Natural killer cell treated with Interleukin-12 subunit alpha and Interleukin-12 subunit beta and Interleukin-15 and Interleukin-18, amount 100 ng/mL, for 72 hours (primary cell): ENCODE measurements at regions not wholly inside any gene's neighbourhood (a gene's known extent, or its start where the extent isn't known, plus 50 kb on each side); places are given as distances from the start of the nearest gene placed in this dataset.

ENCODE experiments used
- ATAC-seq, 2 donors: fragments of 150-1000 bp; cut with Tn5 transposase in 1 of 2; sonication (Bioruptor Pico), chemical (Tn5 transposase) in 1 of 2; 2 replicates each; pipeline ENCODE4 v1.10.0; 2021
- DNase-seq: peaks from one replicate; pipeline ENCODE4 v3.0.0; 2022; ENCODE audit warnings: low spot score
- H3K27ac Mint-ChIP-seq, 2 donors: 1 replicate in 1 of 2; 2 replicates in 1 of 2; pipeline ENCODE4 v1.8.0; 2022; ENCODE audit warnings: mixed read lengths in 2 of 2, mild to moderate bottlenecking in 1 of 2, moderate library complexity in 1 of 2
- H3K27me3 Mint-ChIP-seq, 2 donors: 1 replicate in 1 of 2; 2 replicates in 1 of 2; pipeline ENCODE4 v1.8.0; 2022; ENCODE audit warnings: mixed read lengths in 2 of 2
- H3K36me3 Mint-ChIP-seq: one replicate; pipeline ENCODE4 v1.8.0; 2022; ENCODE audit warnings: mixed read lengths
- H3K4me1 Mint-ChIP-seq, 2 donors: 1 replicate in 1 of 2; 2 replicates in 1 of 2; pipeline ENCODE4 v1.8.0; 2022; ENCODE audit warnings: low read depth in 2 of 2, mixed read lengths in 2 of 2, mild to moderate bottlenecking in 1 of 2
- H3K4me3 Mint-ChIP-seq: one replicate; pipeline ENCODE4 v1.8.0; 2022; ENCODE audit warnings: mixed read lengths
- H3K9me3 Mint-ChIP-seq: 2 replicates; pipeline ENCODE4 v1.8.0; 2022; ENCODE audit warnings: mixed read lengths

GRCh38 chr3:70805061-70805889 lies 492.8 kb upstream of the MDFIC2 start:
- no peaks in the 10 kb centered on the region for H3K4me1 Mint-ChIP-seq
- H3K27ac Mint-ChIP-seq = no peak overlapping the region
- ATAC-seq (no peak), DNase-seq (no peak)
- no peaks in the 10 kb centered on the region for H3K36me3 Mint-ChIP-seq
- no peak overlapping the region for H3K4me3 Mint-ChIP-seq
- H3K9me3 Mint-ChIP-seq = no peaks in the 10 kb centered on the region
- peaks cover 17 to 31% of the 10 kb centered on the region in 2 donors for H3K27me3 Mint-ChIP-seq

GRCh38 chr3:70803891-70804290 lies 491.5 kb upstream of the MDFIC2 start:
- Mint-ChIP-seq H3K9me3 (no peaks in the 10 kb centered on the region), H3K27me3 (peaks cover 17 to 42% of the 10 kb centered on the region in 2 donors), H3K36me3 (no peaks in the 10 kb centered on the region), H3K27ac (no peak overlapping the region), H3K4me3 (no peak overlapping the region), H3K4me1 (no peaks in the 10 kb centered on the region)
- no peak for ATAC-seq
- no peak for DNase-seq

GRCh38 chr3:70803319-70803718 lies 490.9 kb upstream of the MDFIC2 start:
- H3K4me3 Mint-ChIP-seq = no peak overlapping the region
- H3K36me3 Mint-ChIP-seq = no peaks in the 10 kb centered on the region
- H3K27me3 Mint-ChIP-seq = peaks cover 17 to 42% of the 10 kb centered on the region in 2 donors
- H3K27ac Mint-ChIP-seq = no peak overlapping the region
- DNase-seq = no peak
- no peaks in the 10 kb centered on the region for H3K4me1 Mint-ChIP-seq
- no peaks in the 10 kb centered on the region for H3K9me3 Mint-ChIP-seq
- no peak for ATAC-seq

- Mint-ChIP-seq H3K27ac (no peak overlapping the region), H3K4me1 (no peaks in the 10 kb centered on the region), H3K4me3 (no peak overlapping the region), H3K9me3 (no peaks in the 10 kb centered on the region), H3K36me3 (no peaks in the 10 kb centered on the region), H3K27me3 (peaks cover 12 to 41% of the 10 kb centered on the region in 2 donors)
- DNase-seq (no peak), ATAC-seq (no peak)
Measured at GRCh38 chr3:70800951-70801350, 488.5 kb upstream of the MDFIC2 start.

- Mint-ChIP-seq H3K4me1 (no peaks in the 10 kb centered on the region), H3K9me3 (peaks cover 2% of the 10 kb centered on the region), H3K36me3 (peaks cover 6% of the 10 kb centered on the region), H3K27ac (no peak overlapping the region), H3K4me3 (no peak overlapping the region), H3K27me3 (peaks cover 12 to 33% of the 10 kb centered on the region in 2 donors)
- DNase-seq (no peak), ATAC-seq (no peak)
Measured at GRCh38 chr3:70789878-70790277, 477.4 kb upstream of the MDFIC2 start.

- no peaks in the 10 kb centered on the region for H3K36me3 Mint-ChIP-seq
- peaks cover 10% of the 10 kb centered on the region for H3K9me3 Mint-ChIP-seq
- DNase-seq (no peak), ATAC-seq (no peak)
- H3K27me3 Mint-ChIP-seq = peaks cover 2 to 15% of the 10 kb centered on the region in 2 donors
- no peak overlapping the region for H3K27ac Mint-ChIP-seq
- H3K4me3 Mint-ChIP-seq = no peak overlapping the region
- no peaks in the 10 kb centered on the region for H3K4me1 Mint-ChIP-seq
Measured at GRCh38 chr3:70780790-70781189, 468.4 kb upstream of the MDFIC2 start.

- DNase-seq (no peak), ATAC-seq (no peak)
- Mint-ChIP-seq H3K4me1 (no peaks in the 10 kb centered on the region), H3K27ac (no peak overlapping the region), H3K9me3 (peaks cover 7% of the 10 kb centered on the region), H3K4me3 (no peak overlapping the region), H3K36me3 (no peaks in the 10 kb centered on the region), H3K27me3 (peaks cover 2 to 15% of the 10 kb centered on the region in 2 donors)
Measured at GRCh38 chr3:70779296-70779695, 466.9 kb upstream of the MDFIC2 start.

- no peak for DNase-seq
- Mint-ChIP-seq H3K4me3 (no peak overlapping the region), H3K9me3 (peaks cover 7% of the 10 kb centered on the region), H3K27me3 (peaks cover 5 to 21% of the 10 kb centered on the region in 2 donors), H3K36me3 (no peaks in the 10 kb centered on the region), H3K4me1 (no peaks in the 10 kb centered on the region), H3K27ac (no peak overlapping the region)
- no peak for ATAC-seq
Measured at GRCh38 chr3:70776081-70776480, 463.6 kb upstream of the MDFIC2 start.

GRCh38 chr3:70775257-70775656 lies 462.8 kb upstream of the MDFIC2 start:
- ATAC-seq = no peak
- peaks cover 7% of the 10 kb centered on the region for H3K9me3 Mint-ChIP-seq

GRCh38 chr3:70774641-70775040 lies 462.2 kb upstream of the MDFIC2 start:
- DNase-seq (no peak), ATAC-seq (no peak)
- Mint-ChIP-seq H3K27me3 (peaks cover 13 to 35% of the 10 kb centered on the region in 2 donors), H3K9me3 (peaks cover 7% of the 10 kb centered on the region), H3K36me3 (no peaks in the 10 kb centered on the region), H3K27ac (no peak overlapping the region), H3K4me3 (no peak overlapping the region), H3K4me1 (no peaks in the 10 kb centered on the region)

More at GRCh38 chr3:70775257-70775656, 462.8 kb upstream of the MDFIC2 start:
- H3K4me1 Mint-ChIP-seq = no peaks in the 10 kb centered on the region
- H3K27me3 Mint-ChIP-seq = peaks cover 12 to 29% of the 10 kb centered on the region in 2 donors
- no peak overlapping the region for H3K27ac Mint-ChIP-seq
- DNase-seq = no peak
- H3K4me3 Mint-ChIP-seq = no peak overlapping the region
- H3K36me3 Mint-ChIP-seq = no peaks in the 10 kb centered on the region

- ATAC-seq (no peak), DNase-seq (no peak)
- Mint-ChIP-seq H3K4me3 (no peak overlapping the region), H3K27me3 (peaks cover 11 to 25% of the 10 kb centered on the region in 2 donors), H3K9me3 (no peaks in the 10 kb centered on the region), H3K27ac (no peak overlapping the region), H3K36me3 (no peaks in the 10 kb centered on the region), H3K4me1 (no peaks in the 10 kb centered on the region)
Measured at GRCh38 chr3:70771426-70772147, 459.1 kb upstream of the MDFIC2 start.

GRCh38 chr3:70770650-70771049 lies 458.2 kb upstream of the MDFIC2 start:
- Mint-ChIP-seq H3K9me3 (no peaks in the 10 kb centered on the region), H3K27me3 (peaks cover 11 to 34% of the 10 kb centered on the region in 2 donors), H3K4me1 (no peaks in the 10 kb centered on the region), H3K27ac (no peak overlapping the region), H3K4me3 (no peak overlapping the region), H3K36me3 (no peaks in the 10 kb centered on the region)
- DNase-seq (no peak), ATAC-seq (no peak)

GRCh38 chr3:70766301-70766700 lies 453.9 kb upstream of the MDFIC2 start:
- Mint-ChIP-seq H3K4me1 (no peaks in the 10 kb centered on the region), H3K4me3 (no peak overlapping the region), H3K36me3 (no peaks in the 10 kb centered on the region), H3K27ac (no peak overlapping the region), H3K27me3 (peaks cover 10 to 32% of the 10 kb centered on the region in 2 donors), H3K9me3 (no peaks in the 10 kb centered on the region)
- ATAC-seq (no peak), DNase-seq (no peak)

GRCh38 chr3:70763894-70764293 lies 451.5 kb upstream of the MDFIC2 start:
- no peak overlapping the region for H3K27ac Mint-ChIP-seq
- DNase-seq (no peak), ATAC-seq (no peak)
- H3K4me1 Mint-ChIP-seq = no peaks in the 10 kb centered on the region
- H3K36me3 Mint-ChIP-seq = no peaks in the 10 kb centered on the region
- no peak overlapping the region for H3K4me3 Mint-ChIP-seq
- H3K9me3 Mint-ChIP-seq = no peaks in the 10 kb centered on the region
- H3K27me3 Mint-ChIP-seq = peaks cover 0 to 12% of the 10 kb centered on the region in 2 donors
